Neuronal stem cell (in vitro differentiated cells): ENCODE measurements at regions not wholly inside any gene's neighbourhood (a gene's known extent, or its start where the extent isn't known, plus 50 kb on each side); places are given as distances from the start of the nearest gene placed in this dataset.

Source experiments
- DNase-seq: peaks from one replicate; pipeline ENCODE4 v3.0.0-alpha.2; 2013; ENCODE audit warnings: low spot score
- H2AFZ ChIP-seq: one replicate; pipeline ENCODE4 v1.6.1; 2013; ENCODE audit warnings: mild to moderate bottlenecking, low read length, inconsistent platforms
- H2AK5ac ChIP-seq: 2 replicates; pipeline ENCODE4 v1.6.1; 2013; ENCODE audit warnings: low read depth, mild to moderate bottlenecking, inconsistent platforms, low read length, moderate library complexity, mixed read lengths
- H2BK120ac ChIP-seq: 2 replicates; pipeline ENCODE4 v1.6.1; 2013; ENCODE audit warnings: low read depth, mild to moderate bottlenecking, inconsistent platforms, low read length, moderate library complexity, mixed read lengths
- H2BK12ac ChIP-seq: one replicate; pipeline ENCODE4 v1.6.1; 2013; ENCODE audit warnings: low read length, inconsistent platforms
- H2BK15ac ChIP-seq: 2 replicates; pipeline ENCODE4 v1.6.1; 2013; ENCODE audit warnings: mild to moderate bottlenecking, low read length, inconsistent platforms, mixed read lengths
- H2BK5ac ChIP-seq: one replicate; pipeline ENCODE4 v1.6.1; 2013; ENCODE audit warnings: inconsistent platforms, mild to moderate bottlenecking, low read length, moderate library complexity
- H3K14ac ChIP-seq: one replicate; pipeline ENCODE4 v1.6.1; 2013; ENCODE audit warnings: low read length, inconsistent platforms
- H3K18ac ChIP-seq: 2 replicates; pipeline ENCODE4 v1.6.1; 2013; ENCODE audit warnings: low read length, inconsistent platforms
- H3K23ac ChIP-seq: 2 replicates; pipeline ENCODE4 v1.6.1; 2013; ENCODE audit warnings: low read depth, mild to moderate bottlenecking, mixed read lengths, low read length, inconsistent platforms; ENCODE audit not compliant: poor library complexity
- H3K27ac ChIP-seq: replicated peaks from 3 replicates; pipeline ENCODE4 v1.5.1; 2013; ENCODE audit warnings: low read length, inconsistent platforms
- H3K27me3 ChIP-seq, 3 experiments: 2 replicates each; pipeline ENCODE4 v1.6.1; 2013; ENCODE audit warnings: low read length in 3 of 3, mild to moderate bottlenecking in 2 of 3, inconsistent platforms in 1 of 3, low read depth in 1 of 3, mixed read lengths in 1 of 3, moderate library complexity in 1 of 3; ENCODE audit not compliant: control insufficient read depth in 3 of 3, insufficient read depth in 3 of 3
- H3K36me3 ChIP-seq, 2 donors: replicated peaks in 1 of 2; 2 replicates each; pipeline ENCODE4 v1.6.1; 2013; ENCODE audit warnings: low read length in 2 of 2; ENCODE audit not compliant: control insufficient read depth in 2 of 2, insufficient read depth in 2 of 2
- H3K4ac ChIP-seq: 2 replicates; pipeline ENCODE4 v1.6.1; 2013; ENCODE audit warnings: inconsistent platforms, mild to moderate bottlenecking, low read length, moderate library complexity
- H3K4me1 ChIP-seq, 2 donors: 1 replicate in 1 of 2; 2 replicates in 1 of 2; pipeline ENCODE4 v1.6.1; 2013; ENCODE audit warnings: low read length in 2 of 2, low read depth in 1 of 2; ENCODE audit not compliant: control insufficient read depth in 2 of 2, insufficient read depth in 1 of 2
- H3K4me2 ChIP-seq: one replicate; pipeline ENCODE4 v1.6.1; 2013; ENCODE audit warnings: mild to moderate bottlenecking, low read length, inconsistent platforms; ENCODE audit not compliant: insufficient read depth, poor library complexity, severe bottlenecking
- H3K4me3 ChIP-seq, 2 donors: 2 replicates each; pipeline ENCODE4 v1.5.1; 2013; ENCODE audit warnings: low read length in 2 of 2, mild to moderate bottlenecking in 2 of 2, inconsistent platforms in 1 of 2, moderate library complexity in 1 of 2
- H3K79me1 ChIP-seq: one replicate; pipeline ENCODE4 v1.6.1; 2013; ENCODE audit warnings: low read depth, mild to moderate bottlenecking, inconsistent platforms, low read length, moderate library complexity
- H3K9ac ChIP-seq: one replicate; pipeline ENCODE4 v1.6.1; 2013; ENCODE audit warnings: mild to moderate bottlenecking, low read depth, low read length, inconsistent platforms; ENCODE audit not compliant: poor library complexity
- H3K9me3 ChIP-seq, 2 donors: replicated peaks in 1 of 2; 2 replicates each; pipeline versions ENCODE3 to v1.6.1; 2013; ENCODE audit warnings: low read length in 2 of 2, mild to moderate bottlenecking in 2 of 2, inconsistent platforms in 1 of 2, low read depth in 1 of 2, mixed read lengths in 1 of 2, moderate library complexity in 1 of 2; ENCODE audit not compliant: control insufficient read depth in 2 of 2, insufficient read depth in 1 of 2
- H4K8ac ChIP-seq: one replicate; pipeline ENCODE4 v1.6.1; 2013; ENCODE audit warnings: low read depth, mild to moderate bottlenecking, inconsistent platforms, low read length, moderate library complexity
- H4K91ac ChIP-seq: one replicate; pipeline ENCODE4 v1.6.1; 2013; ENCODE audit warnings: low read length, low read depth, mild to moderate bottlenecking, inconsistent platforms; ENCODE audit not compliant: poor library complexity
- WGBS, 2 donors: extraction: QIAGEN DNeasy Blood & Tissue Kit; methylation state at CpG; one replicate each; pipeline ENCODE4 v1.1.7; 2013; ENCODE audit warnings: missing lambda C conversion rate in 2 of 2, mixed read lengths in 1 of 2; ENCODE audit not compliant: insufficient read length in 2 of 2, insufficient replicate concordance in 1 of 2; ENCODE audit errors: extremely low coverage in 2 of 2; 5-methylcytosine and 5-hydroxymethylcytosine counted together

DNA sequence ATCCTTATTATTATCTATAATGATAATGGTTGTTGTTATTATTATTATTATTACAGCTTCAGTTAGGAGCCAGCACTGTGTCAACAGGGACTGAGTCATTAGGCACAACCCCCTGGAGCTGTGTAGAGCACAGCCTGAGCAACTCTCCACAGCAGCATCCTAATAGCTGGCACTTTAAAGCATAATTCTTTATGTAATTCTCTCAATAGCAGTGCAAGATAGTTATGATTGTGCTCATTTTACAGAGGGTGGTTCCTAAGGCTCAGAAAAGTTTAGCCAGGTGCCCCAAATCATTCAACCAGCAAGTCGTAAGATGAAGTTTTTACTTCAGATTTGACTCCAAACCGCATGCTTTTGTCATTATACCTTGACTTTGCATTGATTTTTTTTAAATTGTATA is 390.3 kb downstream of the ANXA1 start:
- no peak overlapping the region for H3K9ac ChIP-seq
- no CpG with 5 or more reads among the region's 2 CpGs for WGBS, 2 donors
- H3K4ac ChIP-seq = no peak overlapping the region

DNA sequence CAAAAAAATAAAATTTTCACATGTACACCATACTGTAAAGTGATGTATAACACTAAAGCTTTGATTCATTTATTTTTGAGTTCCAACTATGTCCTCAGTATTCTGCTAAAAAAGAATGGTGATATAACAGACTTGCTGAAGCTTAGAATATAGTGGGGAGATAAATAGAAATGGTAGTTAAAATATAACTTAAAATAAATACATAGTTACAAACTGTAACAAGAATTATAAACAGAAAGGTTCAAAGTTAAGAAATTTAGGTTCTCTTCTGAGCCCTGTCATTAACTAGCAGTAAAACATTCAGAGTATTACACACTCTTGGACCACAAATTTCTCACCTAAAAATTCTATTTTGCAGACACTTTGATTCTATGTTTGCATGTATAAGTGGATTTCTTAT is 392.1 kb downstream of the ANXA1 start:
- H3K36me3 ChIP-seq = no peaks in the 10 kb centered on the region
- H4K8ac ChIP-seq = no peak overlapping the region

More for the DNA sequence above, 390.3 kb downstream of the ANXA1 start:
- H3K9me3 ChIP-seq = no peaks in the 10 kb centered on the region
- H4K8ac ChIP-seq = no peak overlapping the region
- no peak overlapping the region for H3K14ac ChIP-seq
- no peak overlapping the region for H2BK12ac ChIP-seq
- H2AFZ ChIP-seq = peak overlapping the region; percentile 15
- DNase-seq = no peak
- no peak overlapping the region for H2BK15ac ChIP-seq
- H3K4me2 ChIP-seq = no peak overlapping the region
- H3K4me1 ChIP-seq = peaks cover 0 to 13% of the 10 kb centered on the region in 2 donors
- H3K23ac ChIP-seq = no peak overlapping the region
- H4K91ac ChIP-seq = no peak overlapping the region
- H3K4me3 ChIP-seq = no peak overlapping the region
- no peaks in the 10 kb centered on the region for H3K79me1 ChIP-seq
- no peaks in the 10 kb centered on the region for H3K27me3 ChIP-seq
- H3K36me3 ChIP-seq = no peaks in the 10 kb centered on the region
- H2BK5ac ChIP-seq = no peak overlapping the region
- H3K27ac ChIP-seq = no peak overlapping the region
- no peak overlapping the region for H2AK5ac ChIP-seq
- no peak overlapping the region for H3K18ac ChIP-seq
- H2BK120ac ChIP-seq = no peak overlapping the region

DNA sequence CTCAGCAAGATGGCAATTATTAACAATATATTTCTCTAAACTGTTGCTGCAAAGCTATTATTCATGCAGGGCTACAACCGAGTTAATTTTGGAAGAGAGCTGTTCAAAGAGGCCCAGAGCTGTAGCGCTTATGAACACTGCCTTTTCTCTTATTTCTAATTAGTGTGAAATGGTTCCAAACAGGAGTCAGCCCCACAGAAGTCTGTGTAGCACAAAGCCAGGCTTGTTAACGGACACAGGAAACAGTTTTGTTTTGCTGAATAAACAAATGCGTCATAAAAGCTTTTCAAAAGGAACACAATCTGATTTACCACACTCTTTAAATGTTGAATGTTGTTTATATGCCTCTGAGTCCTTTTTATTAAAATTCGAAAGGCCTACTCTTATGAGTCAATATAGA is 396.5 kb downstream of the ANXA1 start:
- Histone ChIP-seq H3K9me3 (no peaks in the 10 kb centered on the region), H2AFZ (peak overlapping the region; percentile 80), H3K36me3 (no peaks in the 10 kb centered on the region), H3K18ac (no peak overlapping the region), H3K79me1 (no peaks in the 10 kb centered on the region), H3K4me1 (peaks cover 0 to 6% of the 10 kb centered on the region in 2 donors), H2BK120ac (no peak overlapping the region), H3K27me3 (no peaks in the 10 kb centered on the region), H2AK5ac (no peak overlapping the region), H4K91ac (no peak overlapping the region), H3K4me2 (no peak overlapping the region), H2BK5ac (no peak overlapping the region), H2BK12ac (no peak overlapping the region), H3K9ac (no peak overlapping the region), H3K14ac (no peak overlapping the region), H3K27ac (no peak overlapping the region), H3K4ac (no peak overlapping the region), H2BK15ac (no peak overlapping the region), H4K8ac (no peak overlapping the region), H3K23ac (no peak overlapping the region), H3K4me3 (no peak overlapping the region)
- DNase-seq = no peak
- no CpG with 5 or more reads among the region's 5 CpGs for WGBS, 2 donors

More for the DNA sequence above, 392.1 kb downstream of the ANXA1 start:
- Histone ChIP-seq H3K18ac (no peak overlapping the region), H2AK5ac (no peak overlapping the region), H2AFZ (no peak overlapping the region), H3K4me1 (peaks cover 0 to 19% of the 10 kb centered on the region in 2 donors), H2BK120ac (no peak overlapping the region), H3K4me3 (no peak overlapping the region), H2BK15ac (no peak overlapping the region), H3K9me3 (no peaks in the 10 kb centered on the region), H3K27me3 (no peaks in the 10 kb centered on the region), H3K23ac (no peak overlapping the region), H3K4ac (no peak overlapping the region), H3K79me1 (no peaks in the 10 kb centered on the region), H2BK5ac (no peak overlapping the region), H3K14ac (no peak overlapping the region), H3K27ac (no peak overlapping the region), H3K4me2 (no peak overlapping the region), H2BK12ac (no peak overlapping the region), H3K9ac (no peak overlapping the region), H4K91ac (no peak overlapping the region)
- no peak for DNase-seq

DNA sequence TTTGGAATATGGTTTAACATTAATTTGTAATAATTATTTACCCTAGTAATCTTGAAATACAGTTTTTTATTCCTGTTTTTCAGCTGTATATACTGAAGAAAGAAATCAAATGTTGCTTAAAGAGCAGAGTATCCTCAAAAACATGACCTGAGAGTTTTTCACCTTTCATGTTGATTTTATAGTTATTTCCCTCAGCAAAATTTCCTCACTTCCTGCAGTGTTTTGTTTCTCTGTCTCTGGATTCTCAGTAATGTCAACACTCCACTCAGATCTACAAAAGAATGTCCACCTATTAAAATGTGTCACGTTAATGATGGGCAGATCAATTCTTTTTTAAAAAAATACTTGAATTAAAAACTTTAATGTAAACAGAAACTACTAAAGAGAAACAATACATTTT is 398.3 kb downstream of the ANXA1 start:
- Histone ChIP-seq H3K9ac (no peak overlapping the region), H3K23ac (no peak overlapping the region), H4K91ac (no peak overlapping the region), H3K4me1 (peaks cover 0 to 6% of the 10 kb centered on the region in 2 donors), H3K36me3 (no peaks in the 10 kb centered on the region), H3K4ac (no peak overlapping the region), H4K8ac (no peak overlapping the region), H3K4me3 (no peak overlapping the region), H2BK12ac (no peak overlapping the region), H3K18ac (no peak overlapping the region), H3K9me3 (no peaks in the 10 kb centered on the region), H2BK5ac (no peak overlapping the region), H3K79me1 (no peaks in the 10 kb centered on the region), H2BK120ac (no peak overlapping the region), H3K27me3 (no peaks in the 10 kb centered on the region), H3K14ac (no peak overlapping the region), H2BK15ac (no peak overlapping the region), H3K4me2 (no peak overlapping the region), H3K27ac (no peak overlapping the region), H2AFZ (no peak overlapping the region), H2AK5ac (no peak overlapping the region)
- no CpG with 5 or more reads among the region's 1 CpG for WGBS, 2 donors
- DNase-seq = no peak
